ENCODE measurements at regions not wholly inside any gene's neighbourhood (a gene's known extent, or its start where the extent isn't known, plus 50 kb on each side); places are given as distances from the start of the nearest gene placed in this dataset.

DNA sequence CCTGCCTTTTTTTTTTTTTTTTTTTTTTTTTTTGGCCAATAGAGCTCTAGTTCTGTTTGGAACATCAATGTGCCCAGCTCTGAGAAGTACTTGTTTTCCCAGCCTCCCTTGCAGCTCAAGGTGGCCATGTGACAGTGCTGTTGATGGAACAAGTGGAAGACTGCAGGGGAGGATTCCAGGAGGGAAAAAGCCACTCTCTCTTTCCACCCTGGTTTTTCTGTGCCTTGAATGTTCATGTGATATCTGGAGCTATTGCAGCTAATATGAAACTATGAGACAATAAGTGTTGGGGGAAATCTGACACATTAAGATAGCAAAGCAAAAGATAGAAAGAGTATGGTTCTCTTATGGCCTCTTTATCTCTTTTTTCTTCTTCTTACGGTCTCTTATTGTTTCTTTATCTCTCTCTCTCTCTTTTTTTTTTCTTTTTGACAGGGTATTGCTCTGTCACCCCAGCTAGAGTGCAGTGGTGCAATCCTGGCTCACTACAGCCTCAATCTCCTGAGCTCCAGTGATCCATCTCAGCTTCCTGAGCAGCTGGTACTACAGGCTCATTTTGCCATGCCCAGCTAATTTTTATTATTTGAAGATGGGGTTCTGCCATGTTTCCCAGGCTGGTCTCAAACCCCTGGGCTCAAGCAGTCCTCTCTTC lies 192.0 kb upstream of the LNX1 start:
- TF ChIP-seq CTCF (conservative IDR thresholded peaks at IDR 0.05; ENCODE audit: low read depth, low read length): no peak
- TF ChIP-seq EZH2 (IDR thresholded peaks at IDR 0.05; ENCODE audit: borderline replicate concordance, low read depth, low read length, poor library complexity, severe bottlenecking): no peak
